ENCODE measurements at regions not wholly inside any gene's neighbourhood (a gene's known extent, or its start where the extent isn't known, plus 50 kb on each side); places are given as distances from the start of the nearest gene placed in this dataset.

DNA sequence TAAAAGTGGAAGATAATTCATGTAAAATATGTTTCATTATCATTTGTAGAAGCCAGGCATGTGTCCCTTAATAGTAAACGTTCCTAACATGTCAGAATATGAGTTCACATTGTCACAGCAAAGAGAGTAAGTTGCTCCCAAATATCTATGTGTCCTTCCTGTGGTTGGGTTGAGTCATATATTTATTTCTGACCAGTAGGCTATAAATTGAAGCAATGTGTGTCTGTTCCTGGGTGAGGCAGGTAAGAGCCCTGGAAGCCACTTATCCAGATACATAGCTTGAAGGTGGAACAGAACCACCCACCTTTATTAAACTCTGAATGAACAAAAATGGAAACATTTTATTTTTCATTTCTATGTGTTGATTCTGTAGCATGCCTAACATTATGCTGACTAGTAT is 2251.6 kb downstream of the NCAM2 start:
- Histone ChIP-seq H3K27ac (no peak overlapping the region), H3K4me1 (no peaks in the 10 kb centered on the region), H3K4me3 (no peak overlapping the region), H3K9me3 (no peaks in the 10 kb centered on the region), H3K27me3 (no peaks in the 10 kb centered on the region), H3K36me3 (no peaks in the 10 kb centered on the region)
- DNase-seq (ENCODE audit: low spot score in 2 of 2): no peak
- intact Hi-C loops (cut with DNase I; ENCODE audit: low total_unique reads): no loop called here
- TF ChIP-seq, protein P1, sequence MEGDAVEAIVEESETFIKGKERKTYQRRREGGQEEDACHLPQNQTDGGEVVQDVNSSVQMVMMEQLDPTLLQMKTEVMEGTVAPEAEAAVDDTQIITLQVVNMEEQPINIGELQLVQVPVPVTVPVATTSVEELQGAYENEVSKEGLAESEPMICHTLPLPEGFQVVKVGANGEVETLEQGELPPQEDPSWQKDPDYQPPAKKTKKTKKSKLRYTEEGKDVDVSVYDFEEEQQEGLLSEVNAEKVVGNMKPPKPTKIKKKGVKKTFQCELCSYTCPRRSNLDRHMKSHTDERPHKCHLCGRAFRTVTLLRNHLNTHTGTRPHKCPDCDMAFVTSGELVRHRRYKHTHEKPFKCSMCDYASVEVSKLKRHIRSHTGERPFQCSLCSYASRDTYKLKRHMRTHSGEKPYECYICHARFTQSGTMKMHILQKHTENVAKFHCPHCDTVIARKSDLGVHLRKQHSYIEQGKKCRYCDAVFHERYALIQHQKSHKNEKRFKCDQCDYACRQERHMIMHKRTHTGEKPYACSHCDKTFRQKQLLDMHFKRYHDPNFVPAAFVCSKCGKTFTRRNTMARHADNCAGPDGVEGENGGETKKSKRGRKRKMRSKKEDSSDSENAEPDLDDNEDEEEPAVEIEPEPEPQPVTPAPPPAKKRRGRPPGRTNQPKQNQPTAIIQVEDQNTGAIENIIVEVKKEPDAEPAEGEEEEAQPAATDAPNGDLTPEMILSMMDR (IDR thresholded peaks at IDR 0.05): no peak
- no peak for TF ChIP-seq POLR2A (IDR thresholded peaks at IDR 0.05)

DNA sequence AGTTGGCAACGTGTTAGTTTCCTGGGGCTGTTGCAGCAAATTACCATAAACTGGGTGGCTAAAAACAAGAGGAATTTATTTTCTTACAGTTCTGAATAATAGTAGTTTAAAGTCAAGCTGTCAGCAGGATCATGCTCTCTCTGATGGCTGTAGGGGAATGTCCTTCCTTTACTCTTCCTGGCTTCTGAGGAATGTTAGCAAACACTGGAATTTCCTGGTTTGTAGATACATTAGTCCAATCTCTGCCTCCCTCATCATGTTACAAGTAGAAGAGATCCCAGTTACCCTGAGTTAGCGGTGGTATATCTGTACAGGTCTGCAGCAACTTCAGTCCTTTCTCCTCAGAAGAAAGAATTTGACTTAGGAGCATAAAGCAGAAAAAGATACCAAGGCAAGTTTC is 2249.1 kb downstream of the NCAM2 start:
- no peak for DNase-seq (ENCODE audit: low spot score in 2 of 2)
- no peaks in the 10 kb centered on the region for H3K4me1 ChIP-seq
- H3K27me3 ChIP-seq: no peaks in the 10 kb centered on the region
- no peaks in the 10 kb centered on the region for H3K36me3 ChIP-seq
- H3K4me3 ChIP-seq: no peak overlapping the region
- intact Hi-C loops (cut with DNase I; ENCODE audit: low total_unique reads): no loop called here
- no peaks in the 10 kb centered on the region for H3K9me3 ChIP-seq
- H3K27ac ChIP-seq: no peak overlapping the region
- no peak for TF ChIP-seq POLR2AphosphoS5 (IDR thresholded peaks at IDR 0.05)
- no peak for TF ChIP-seq POLR2A (IDR thresholded peaks at IDR 0.05)
- TF ChIP-seq, protein P1 (IDR thresholded peaks at IDR 0.05): no peak

DNA sequence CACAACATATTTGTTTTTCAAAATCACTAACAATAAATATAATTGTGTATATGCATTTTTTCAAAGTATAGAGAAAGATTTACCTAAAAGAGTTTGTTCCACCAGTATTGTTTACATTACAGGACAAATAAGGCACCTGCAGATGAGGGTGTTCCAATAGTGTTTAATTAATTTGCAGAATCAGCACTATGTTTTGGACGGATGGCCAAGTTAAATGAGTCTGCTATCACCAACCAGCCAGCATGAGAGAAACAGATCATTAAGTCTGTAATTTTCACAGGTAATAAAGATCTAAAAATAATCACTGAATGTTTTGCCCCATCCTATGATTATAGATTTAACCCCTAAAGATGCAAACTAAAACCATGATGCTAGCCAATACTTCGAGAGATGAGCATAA is 2247.0 kb downstream of the NCAM2 start:
- TF ChIP-seq POLR2A (IDR thresholded peaks at IDR 0.05): no peak
- TF ChIP-seq, protein P1 (IDR thresholded peaks at IDR 0.05): no peak
- no peak for TF ChIP-seq POLR2AphosphoS5 (IDR thresholded peaks at IDR 0.05)
- H3K4me1 ChIP-seq: no peaks in the 10 kb centered on the region
- H3K27ac ChIP-seq: no peak overlapping the region
- DNase-seq (ENCODE audit: low spot score in 2 of 2): no peak
- intact Hi-C loops (cut with DNase I; ENCODE audit: low total_unique reads): no loop called here
- no peak overlapping the region for H3K4me3 ChIP-seq
- H3K36me3 ChIP-seq: no peaks in the 10 kb centered on the region
- no peaks in the 10 kb centered on the region for H3K9me3 ChIP-seq
- no peaks in the 10 kb centered on the region for H3K27me3 ChIP-seq

GRCh38 chr21:23223882-23224281 is 2225.7 kb downstream of the NCAM2 start:
- DNase-seq (ENCODE audit: low spot score in 2 of 2): no peak
- Histone ChIP-seq H3K4me3 (no peak overlapping the region), H3K27me3 (no peaks in the 10 kb centered on the region), H3K4me1 (no peaks in the 10 kb centered on the region), H3K9me3 (no peaks in the 10 kb centered on the region), H3K27ac (no peak overlapping the region), H3K36me3 (no peaks in the 10 kb centered on the region)
- intact Hi-C loops (cut with DNase I; ENCODE audit: low total_unique reads): no loop called here
- TF ChIP-seq POLR2AphosphoS5 (IDR thresholded peaks at IDR 0.05) (no peak), POLR2A (IDR thresholded peaks at IDR 0.05) (no peak)
- TF ChIP-seq, protein P1 (IDR thresholded peaks at IDR 0.05): no peak

GRCh38 chr21:23218667-23219066 is 2220.5 kb downstream of the NCAM2 start:
- Histone ChIP-seq H3K27ac (no peak overlapping the region), H3K4me3 (no peak overlapping the region), H3K9me3 (no peaks in the 10 kb centered on the region), H3K4me1 (no peaks in the 10 kb centered on the region), H3K36me3 (no peaks in the 10 kb centered on the region), H3K27me3 (no peaks in the 10 kb centered on the region)
- TF ChIP-seq POLR2AphosphoS5 (IDR thresholded peaks at IDR 0.05): no peak
- no peak for TF ChIP-seq POLR2A (IDR thresholded peaks at IDR 0.05)
- TF ChIP-seq, protein P1 (IDR thresholded peaks at IDR 0.05): no peak
- intact Hi-C loops (cut with DNase I; ENCODE audit: low total_unique reads): no loop called here
- no peak for DNase-seq (ENCODE audit: low spot score in 2 of 2)
